HG03521 (cell line): ENCODE measurements at regions not wholly inside any gene's neighbourhood (a gene's known extent, or its start where the extent isn't known, plus 50 kb on each side); places are given as distances from the start of the nearest gene placed in this dataset.

Experiments
- ATAC-seq: cut with Tn5 transposase; IDR thresholded peaks from one replicate; pipeline ENCODE4 v1.9.1; 2021; ENCODE audit warnings: mild to moderate bottlenecking, moderate library complexity; ENCODE audit not compliant: unreplicated experiment

- ATAC-seq = no peak
Measured at GRCh38 chr5:51902512-51902911, 519.3 kb downstream of the ISL1 start.

GRCh38 chr5:51908215-51908614 lies 525.0 kb downstream of the ISL1 start:
- no peak for ATAC-seq

- no peak for ATAC-seq
Measured at GRCh38 chr5:51944500-51945125, 561.4 kb downstream of the ISL1 start.

- ATAC-seq = no peak
Measured at GRCh38 chr5:51958473-51958872, 575.2 kb downstream of the ISL1 start.

GRCh38 chr5:51960617-51961121 lies 577.4 kb downstream of the ISL1 start:
- ATAC-seq = no peak

GRCh38 chr5:51961154-51961562 lies 577.9 kb downstream of the ISL1 start:
- ATAC-seq = no peak

GRCh38 chr5:51968756-51969155 lies 585.5 kb downstream of the ISL1 start:
- no peak for ATAC-seq

- ATAC-seq = no peak
Measured at GRCh38 chr5:51974834-51975233, 591.6 kb downstream of the ISL1 start.

GRCh38 chr5:51977014-51977413 lies 593.8 kb downstream of the ISL1 start:
- ATAC-seq = no peak

- no peak for ATAC-seq
Measured at GRCh38 chr5:51983161-51983560, 599.9 kb downstream of the ISL1 start.

- no peak for ATAC-seq
Measured at GRCh38 chr5:51986733-51987132, 603.5 kb downstream of the ISL1 start.

GRCh38 chr5:51987239-51987638 lies 604.0 kb downstream of the ISL1 start:
- no peak for ATAC-seq

- no peak for ATAC-seq
Measured at GRCh38 chr5:51987669-51988209, 604.5 kb downstream of the ISL1 start.

- ATAC-seq = no peak
Measured at GRCh38 chr5:51988634-51989033, 605.4 kb downstream of the ISL1 start.

GRCh38 chr5:51990241-51990640 lies 607.0 kb downstream of the ISL1 start:
- ATAC-seq = no peak

GRCh38 chr5:51990661-51991180 lies 607.5 kb downstream of the ISL1 start:
- ATAC-seq = no peak

- ATAC-seq = no peak
Measured at GRCh38 chr5:51991940-51992339, 608.7 kb downstream of the ISL1 start.

GRCh38 chr5:51995773-51996306 lies 612.6 kb downstream of the ISL1 start:
- no peak for ATAC-seq

GRCh38 chr5:51996356-51996861 lies 613.2 kb downstream of the ISL1 start:
- no peak for ATAC-seq

- no peak for ATAC-seq
Measured at GRCh38 chr5:51997500-51997899, 614.3 kb downstream of the ISL1 start.

- no peak for ATAC-seq
Measured at GRCh38 chr5:51997949-51998348, 614.7 kb downstream of the ISL1 start.

GRCh38 chr5:52007230-52007858 lies 624.1 kb downstream of the ISL1 start:
- ATAC-seq = peak; percentile 45
